NCI-H146 (cell line): ENCODE measurements at regions not wholly inside any gene's neighbourhood (a gene's known extent, or its start where the extent isn't known, plus 50 kb on each side); places are given as distances from the start of the nearest gene placed in this dataset.

Experiments used
- DNase-seq: peaks from one replicate; lab custom pipeline; 2025; lab: John Stamatoyannopoulos, UW

- no peak for DNase-seq
Observed at GRCh38 chr5:174191076-174191475, 145.6 kb downstream of the NSG2 start.

GRCh38 chr5:174191850-174192655 is 146.5 kb downstream of the NSG2 start:
- DNase-seq = no peak

- DNase-seq = no peak
Observed at GRCh38 chr5:174192901-174193300, 147.4 kb downstream of the NSG2 start.

GRCh38 chr5:174195517-174195916 is 150.0 kb downstream of the NSG2 start:
- DNase-seq = no peak

GRCh38 chr5:174197929-174198328 is 152.4 kb downstream of the NSG2 start:
- no peak for DNase-seq

- DNase-seq = no peak
Observed at GRCh38 chr5:174198541-174198940, 153.0 kb downstream of the NSG2 start.

- no peak for DNase-seq
Observed at GRCh38 chr5:174202996-174203395, 157.5 kb downstream of the NSG2 start.

- no peak for DNase-seq
Observed at GRCh38 chr5:174204535-174205313, 159.2 kb downstream of the NSG2 start.

- DNase-seq = no peak
Observed at GRCh38 chr5:174205939-174206338, 160.4 kb downstream of the NSG2 start.

GRCh38 chr5:174210596-174211276 is 165.2 kb downstream of the NSG2 start:
- no peak for DNase-seq

- DNase-seq = no peak
Observed at GRCh38 chr5:174211277-174211626, 165.7 kb downstream of the NSG2 start.

- DNase-seq = no peak
Observed at GRCh38 chr5:174217527-174217926, 172.0 kb downstream of the NSG2 start.

- no peak for DNase-seq
Observed at GRCh38 chr5:174218162-174218561, 172.7 kb downstream of the NSG2 start.

- no peak for DNase-seq
Observed at GRCh38 chr5:174220417-174220816, 174.9 kb downstream of the NSG2 start.

GRCh38 chr5:174221436-174221835 is 175.9 kb downstream of the NSG2 start:
- no peak for DNase-seq

GRCh38 chr5:174221946-174222345 is 176.4 kb downstream of the NSG2 start:
- no peak for DNase-seq

GRCh38 chr5:174222891-174223290 is 177.4 kb downstream of the NSG2 start:
- no peak for DNase-seq

- no peak for DNase-seq
Observed at GRCh38 chr5:174223355-174223754, 177.8 kb downstream of the NSG2 start.

GRCh38 chr5:174229068-174229467 is 183.6 kb downstream of the NSG2 start:
- no peak for DNase-seq

- no peak for DNase-seq
Observed at GRCh38 chr5:174229514-174230370, 184.2 kb downstream of the NSG2 start.

- DNase-seq = no peak
Observed at GRCh38 chr5:174231956-174232487, 186.5 kb downstream of the NSG2 start.

- DNase-seq = no peak
Observed at GRCh38 chr5:174234388-174234787, 188.9 kb downstream of the NSG2 start.
